Coronary artery (tissue), 2 donors: ENCODE measurements at regions not wholly inside any gene's neighbourhood (a gene's known extent, or its start where the extent isn't known, plus 50 kb on each side); places are given as distances from the start of the nearest gene placed in this dataset.

ENCODE experiments used
- DNase-seq: peaks from one replicate; pipeline ENCODE4 v3.0.0-alpha.2; 2017; ENCODE audit warnings: low spot score
- H3K27ac ChIP-seq, 2 donors: fragments of 200-600 bp; sonication (generic); one replicate each; pipeline ENCODE4 v1.5.1; 2016 to 2019
- H3K4me3 ChIP-seq: fragments of 200-600 bp; sonication (generic); 2 replicates; pipeline ENCODE4 v1.5.1; 2016; ENCODE audit warnings: mild to moderate bottlenecking, moderate library complexity
- CTCF ChIP-seq: fragments of 200-600 bp; sonication (generic); IDR thresholded peaks from one replicate; pipeline ENCODE4 v1.5.1; 2019; ENCODE audit warnings: antibody characterized with exemption

GRCh38 chr4:154086247-154086646, 297.4 kb upstream of the SFRP2 start:
- Histone ChIP-seq H3K4me3 (no peak overlapping the region), H3K27ac (no peak overlapping the region)
- TF ChIP-seq CTCF, result no peak
- no peak for DNase-seq

GRCh38 chr4:154084864-154085263, 296.0 kb upstream of the SFRP2 start:
- no peak for TF ChIP-seq CTCF
- Histone ChIP-seq H3K27ac (no peak overlapping the region), H3K4me3 (no peak overlapping the region)
- DNase-seq, result no peak

GRCh38 chr4:154082760-154083535, 294.1 kb upstream of the SFRP2 start:
- no peak for DNase-seq
- Histone ChIP-seq H3K4me3 (no peak overlapping the region), H3K27ac (no peak overlapping the region)
- TF ChIP-seq CTCF, result no peak

- Histone ChIP-seq H3K4me3 (no peak overlapping the region), H3K27ac (no peak overlapping the region)
- no peak for DNase-seq
- no peak for TF ChIP-seq CTCF
Observed at GRCh38 chr4:154081391-154081790, 292.5 kb upstream of the SFRP2 start.

- no peak overlapping the region for H3K4me3 ChIP-seq
- no peak overlapping the region for H3K27ac ChIP-seq
- no peak for DNase-seq
- TF ChIP-seq CTCF, result no peak
Observed at GRCh38 chr4:154078504-154079350, 289.8 kb upstream of the SFRP2 start.

GRCh38 chr4:154076921-154077320, 288.0 kb upstream of the SFRP2 start:
- no peak for DNase-seq
- Histone ChIP-seq H3K4me3 (no peak overlapping the region), H3K27ac (no peak overlapping the region)
- no peak for TF ChIP-seq CTCF
